ENCODE measurements at regions not wholly inside any gene's neighbourhood (a gene's known extent, or its start where the extent isn't known, plus 50 kb on each side); places are given as distances from the start of the nearest gene placed in this dataset.

DNA sequence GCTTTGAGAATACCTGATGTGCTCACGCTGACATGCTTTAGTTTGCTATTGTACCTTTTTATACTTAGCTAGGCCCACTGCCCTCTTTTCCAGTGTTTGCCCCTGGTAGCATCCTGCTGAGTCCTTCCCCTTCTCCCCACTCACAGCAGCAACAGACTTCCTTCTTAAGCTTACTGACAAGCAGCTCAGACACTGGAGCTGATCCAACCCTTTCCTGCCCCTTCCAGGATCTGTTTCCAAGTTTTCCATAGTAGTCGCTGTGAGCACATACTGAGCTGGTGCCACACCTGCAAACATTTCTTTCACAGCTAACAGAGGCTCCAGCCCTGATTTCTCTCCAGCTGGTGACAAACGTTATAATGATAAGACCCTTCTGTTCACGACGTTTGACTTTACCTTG is 991.4 kb upstream of the CELF4 start:
- no peak for DNase-seq
- no peaks in the 10 kb centered on the region for H3K9me3 ChIP-seq
- TF ChIP-seq CTCF (IDR thresholded peaks at IDR 0.05 in 8 of 11, conservative IDR thresholded peaks at IDR 0.05 in 3 of 11) (no peak), POLR2A (IDR thresholded peaks at IDR 0.05) (no peak), POLR2AphosphoS5 (IDR thresholded peaks at IDR 0.05) (no peak)
- intact Hi-C loops (cut with DNase I; ENCODE audit: low total_unique reads) = no loop called here
- H3K4me3 ChIP-seq = no peak overlapping the region
- no peaks in the 10 kb centered on the region for H3K27me3 ChIP-seq (replicated peaks in 1 of 7)
- no peak overlapping the region for H3K27ac ChIP-seq
- no peaks in the 10 kb centered on the region for H3K4me1 ChIP-seq
- WGBS, 5 donors = 56 to 82% (median 71%) methylated on average over 5 of the region's 5 CpGs
- H3K36me3 ChIP-seq = no peaks in the 10 kb centered on the region

DNA sequence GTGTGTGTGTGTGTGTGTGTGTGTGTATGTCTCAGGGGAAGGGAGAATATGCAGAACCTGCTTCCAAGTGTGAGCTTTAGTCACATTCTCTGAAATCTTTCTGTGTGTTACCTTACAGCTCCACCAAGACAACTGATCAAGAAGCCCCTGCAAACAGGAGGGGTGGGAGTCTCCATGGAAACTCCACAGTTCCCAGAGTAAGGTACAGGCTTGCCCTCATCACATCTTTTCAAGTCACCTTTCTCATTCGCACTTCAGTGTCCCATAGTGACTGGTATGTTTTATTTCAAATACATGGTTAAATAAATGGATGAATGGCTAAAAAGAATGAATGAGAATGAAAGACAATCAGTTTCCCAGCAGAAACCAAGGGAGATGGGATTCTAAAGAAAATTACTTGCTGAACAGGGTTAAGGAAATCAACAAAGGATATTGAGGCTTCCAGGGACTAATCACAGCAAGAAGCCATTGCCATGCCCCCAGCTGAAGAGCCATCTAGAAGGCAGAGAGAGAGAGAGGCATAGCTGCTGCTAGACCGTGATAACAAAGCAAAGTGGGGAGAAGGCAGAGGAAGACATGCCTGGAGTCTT is 987.2 kb upstream of the CELF4 start:
- Histone ChIP-seq H3K36me3 (no peaks in the 10 kb centered on the region), H3K4me3 (no peak overlapping the region), H3K4me1 (no peaks in the 10 kb centered on the region), H3K27me3 (replicated peaks in 1 of 7) (no peaks in the 10 kb centered on the region), H3K9me3 (no peaks in the 10 kb centered on the region), H3K27ac (no peak overlapping the region)
- TF ChIP-seq POLR2A (IDR thresholded peaks at IDR 0.05) (no peak), POLR2AphosphoS5 (IDR thresholded peaks at IDR 0.05) (no peak), CTCF (IDR thresholded peaks at IDR 0.05 in 8 of 11, conservative IDR thresholded peaks at IDR 0.05 in 3 of 11) (no peak)
- WGBS, 5 donors = 82 to 86% (median 85%) methylated on average over 2 of the region's 2 CpGs
- intact Hi-C loops (cut with DNase I; ENCODE audit: low total_unique reads) = no loop called here
- no peak for DNase-seq

DNA sequence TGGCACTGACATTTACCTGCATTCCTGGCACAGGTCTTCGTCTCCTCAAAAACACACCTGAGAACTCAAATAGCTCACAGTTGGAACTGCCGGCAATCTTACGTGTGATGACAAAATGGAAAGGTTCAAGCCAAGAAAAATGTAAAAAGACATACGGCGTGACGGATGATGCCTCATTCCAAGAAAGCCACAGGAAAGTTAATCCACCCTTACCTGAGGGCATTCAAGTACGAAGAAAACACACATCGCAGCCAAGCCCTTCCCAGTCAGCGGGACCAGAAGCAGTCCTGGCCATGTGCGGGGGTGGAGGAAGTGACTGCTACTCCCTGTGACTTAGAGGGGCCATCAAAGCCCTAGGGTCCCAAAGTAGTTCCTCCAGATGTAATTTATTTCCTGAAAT is 986.3 kb upstream of the CELF4 start:
- no peak for DNase-seq
- Histone ChIP-seq H3K27ac (no peak overlapping the region), H3K27me3 (replicated peaks in 1 of 7) (no peaks in the 10 kb centered on the region), H3K9me3 (no peaks in the 10 kb centered on the region), H3K36me3 (no peaks in the 10 kb centered on the region), H3K4me3 (no peak overlapping the region), H3K4me1 (no peaks in the 10 kb centered on the region)
- WGBS, 5 donors = 84 to 92% (median 86%) methylated on average over 10 of the region's 10 CpGs
- TF ChIP-seq POLR2A (IDR thresholded peaks at IDR 0.05) = no peak
- no peak for TF ChIP-seq POLR2AphosphoS5 (IDR thresholded peaks at IDR 0.05)
- no peak for TF ChIP-seq CTCF (IDR thresholded peaks at IDR 0.05 in 8 of 11, conservative IDR thresholded peaks at IDR 0.05 in 3 of 11)
- intact Hi-C loops (cut with DNase I; ENCODE audit: low total_unique reads) = no loop called here

DNA sequence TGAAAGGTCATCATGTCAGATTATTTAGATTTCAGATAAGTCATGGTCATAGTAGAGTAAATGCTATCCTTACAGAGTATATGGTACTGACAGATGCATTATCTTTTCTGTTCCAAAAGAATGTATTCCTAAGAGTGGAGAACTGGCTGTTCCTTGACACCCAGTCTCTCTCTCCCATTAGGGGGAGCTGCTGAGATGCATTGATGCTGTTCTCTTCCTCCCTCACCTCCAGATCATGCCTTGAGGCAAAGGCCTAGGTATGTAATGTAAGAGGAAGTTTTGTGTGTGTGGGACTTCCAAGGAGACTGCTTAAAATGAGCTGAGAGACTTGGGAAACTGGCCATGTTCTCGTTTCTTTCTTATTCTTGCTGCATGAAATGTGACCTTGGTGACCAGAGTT is 979.5 kb upstream of the CELF4 start:
- Histone ChIP-seq H3K27me3 (replicated peaks in 1 of 7) (no peaks in the 10 kb centered on the region), H3K4me3 (no peak overlapping the region), H3K36me3 (no peaks in the 10 kb centered on the region), H3K27ac (no peak overlapping the region), H3K4me1 (no peaks in the 10 kb centered on the region), H3K9me3 (no peaks in the 10 kb centered on the region)
- whole genome bisulfite sequencing, 5 donors = 44 to 75% (median 67%) methylated on average over 1 of the region's 1 CpG
- intact Hi-C loops (cut with DNase I; ENCODE audit: low total_unique reads) = no loop called here
- no peak for DNase-seq
- no peak for TF ChIP-seq POLR2AphosphoS5 (IDR thresholded peaks at IDR 0.05)
- TF ChIP-seq CTCF (IDR thresholded peaks at IDR 0.05 in 8 of 11, conservative IDR thresholded peaks at IDR 0.05 in 3 of 11) = no peak
- no peak for TF ChIP-seq POLR2A (IDR thresholded peaks at IDR 0.05)
